HG03457 (cell line): ENCODE measurements at regions not wholly inside any gene's neighbourhood (a gene's known extent, or its start where the extent isn't known, plus 50 kb on each side); places are given as distances from the start of the nearest gene placed in this dataset.

ENCODE experiments used
- ATAC-seq: cut with Tn5 transposase; IDR thresholded peaks from one replicate; pipeline ENCODE4 v1.9.1; 2021; ENCODE audit warnings: moderate number of reproducible peaks; ENCODE audit not compliant: unreplicated experiment

DNA sequence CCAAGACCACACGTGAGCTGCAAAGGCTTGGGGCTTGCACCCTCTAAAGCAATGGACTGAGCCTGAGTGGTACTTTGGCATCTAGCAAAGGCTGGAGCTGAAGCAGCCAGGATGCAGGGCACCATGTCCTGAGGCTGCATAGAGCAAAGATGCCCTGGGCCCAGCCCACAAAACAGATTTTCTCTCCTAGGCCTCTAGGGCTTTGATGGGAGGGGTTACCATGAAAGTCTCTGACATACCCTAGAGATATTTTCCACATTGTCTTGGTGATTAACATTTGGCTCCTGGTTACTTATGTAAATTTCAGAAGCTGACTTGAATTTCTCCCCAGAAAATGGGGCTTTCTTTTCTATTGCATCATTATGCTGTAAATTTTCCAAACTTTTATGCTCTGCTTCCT lies 438.3 kb downstream of the SLC16A7 start:
- ATAC-seq = no peak

DNA sequence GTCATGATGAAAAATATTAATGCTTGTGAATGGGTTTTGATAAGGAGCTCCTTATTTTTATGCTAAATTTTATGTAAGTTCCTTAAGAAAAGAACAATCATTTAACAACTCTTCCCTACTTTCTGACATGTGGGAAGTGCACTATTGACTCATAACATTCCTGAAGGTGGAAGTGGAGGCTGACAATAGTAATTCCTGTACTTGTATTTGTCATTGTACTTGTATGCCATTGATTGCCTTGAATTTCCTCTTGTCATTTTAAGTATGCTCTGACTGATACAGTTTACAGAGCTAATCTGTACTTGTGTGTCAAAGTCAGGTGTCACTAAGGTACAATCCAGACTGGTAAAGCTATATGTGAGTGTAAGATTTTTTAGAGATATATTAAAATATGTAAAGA lies 440.0 kb downstream of the SLC16A7 start:
- ATAC-seq = no peak

DNA sequence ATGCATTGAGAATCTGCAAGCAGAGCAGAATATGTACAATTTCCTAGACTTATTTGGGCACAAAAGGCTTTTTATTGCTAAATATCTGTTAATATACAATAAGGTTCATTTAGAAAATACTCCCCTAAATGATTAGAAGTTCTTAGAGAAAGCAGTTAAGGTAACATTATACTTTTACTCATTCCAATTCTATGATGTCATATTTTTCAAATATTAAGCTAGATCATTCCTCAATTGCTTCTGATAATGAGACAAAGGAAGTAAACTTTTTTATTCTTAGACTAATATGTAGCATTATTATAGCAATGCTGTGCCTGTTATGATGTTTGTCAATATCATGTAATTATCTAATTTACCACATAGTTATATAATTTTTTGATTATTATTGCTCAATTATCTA lies 447.0 kb downstream of the SLC16A7 start:
- no peak for ATAC-seq

DNA sequence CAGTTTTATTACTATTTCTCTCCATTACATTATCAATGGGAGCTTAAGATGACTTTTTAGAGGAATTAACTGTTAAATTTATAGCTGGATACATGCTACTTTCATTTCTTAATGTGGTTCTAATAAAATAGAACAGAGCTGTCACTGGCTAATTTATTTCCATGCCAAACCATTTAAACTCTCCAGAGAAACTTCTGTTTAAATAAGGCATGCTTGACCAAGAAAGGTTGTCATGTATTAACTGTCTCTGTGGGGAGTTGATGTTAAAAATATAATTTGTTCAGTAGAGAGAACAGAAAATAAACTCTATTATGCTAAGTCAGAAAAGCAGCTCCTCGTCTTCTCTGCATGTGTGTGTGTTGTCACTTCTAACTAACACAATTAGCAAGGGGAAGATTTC lies 447.4 kb downstream of the SLC16A7 start:
- ATAC-seq = no peak

DNA sequence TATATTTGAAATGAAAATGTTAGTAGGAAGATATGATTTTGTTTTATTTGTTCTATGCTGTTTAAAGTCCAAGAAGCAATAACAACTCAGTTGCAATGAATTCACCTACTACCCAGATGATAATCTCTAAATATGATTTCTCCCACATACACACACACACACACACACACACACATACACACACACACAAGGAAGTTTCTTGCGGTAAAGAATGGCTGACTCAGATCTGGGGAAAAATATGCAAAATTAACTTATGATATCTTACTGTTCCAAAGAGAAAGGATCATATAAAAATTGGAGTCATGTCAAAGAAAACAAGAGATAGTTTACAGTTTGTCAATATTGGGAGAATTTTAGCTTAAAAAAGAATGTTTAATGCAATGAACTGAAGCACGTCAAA lies 456.7 kb downstream of the SLC16A7 start:
- no peak for ATAC-seq

DNA sequence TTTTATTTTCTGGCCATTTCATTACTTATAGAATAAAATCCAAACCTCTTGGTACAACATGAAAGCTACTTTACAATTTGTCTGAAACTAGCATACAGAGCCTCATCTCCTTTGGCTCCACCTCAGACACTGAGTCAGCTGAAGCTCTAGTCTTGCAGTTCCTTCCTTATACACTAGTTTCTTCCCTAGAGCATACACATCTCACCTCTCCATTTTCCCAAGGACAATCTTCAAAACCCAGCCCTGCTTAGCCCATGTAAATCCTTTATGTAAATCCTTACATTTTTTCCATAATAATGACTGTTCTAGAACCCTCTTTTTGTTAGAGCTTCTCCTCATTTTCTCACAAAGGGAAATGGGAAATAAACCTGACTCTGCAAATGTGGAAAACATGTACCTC lies 463.4 kb downstream of the SLC16A7 start:
- ATAC-seq = no peak

DNA sequence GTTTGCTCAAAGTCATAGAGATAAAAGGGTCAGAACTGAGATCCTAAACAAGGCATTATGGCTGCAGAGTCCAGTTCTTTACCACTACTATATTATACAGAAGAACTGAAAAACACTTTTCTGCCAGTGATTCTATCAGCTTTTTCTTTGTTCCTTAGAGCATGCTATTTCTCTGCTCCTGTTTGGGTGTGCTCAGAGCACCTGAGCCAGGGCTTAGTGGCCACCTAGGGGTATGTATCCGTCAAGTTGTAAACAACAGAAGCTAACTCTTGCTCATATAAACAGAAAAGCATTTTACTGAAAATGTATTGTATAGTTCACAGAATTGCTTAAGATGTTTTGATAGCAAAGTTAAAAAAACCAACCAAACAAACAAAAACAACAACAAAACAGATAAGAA lies 470.8 kb downstream of the SLC16A7 start:
- no peak for ATAC-seq

DNA sequence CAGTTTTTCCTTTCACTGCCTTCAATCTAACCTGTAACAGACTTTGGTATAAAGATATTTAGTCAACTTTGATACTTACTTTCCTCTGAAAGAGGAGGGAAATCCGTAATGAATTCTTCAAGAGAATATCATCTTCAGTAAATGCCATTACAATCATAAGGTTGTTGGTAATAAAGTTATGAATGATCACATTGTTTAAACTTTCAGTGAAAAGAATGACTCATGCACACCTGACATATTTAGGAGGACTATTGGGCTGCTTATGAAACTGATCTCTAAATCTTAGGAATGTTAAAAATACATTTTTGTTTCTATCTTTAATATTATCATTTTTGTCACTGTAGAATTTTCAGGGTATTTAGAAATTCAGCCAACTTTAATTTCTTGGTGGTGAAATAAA lies 474.7 kb downstream of the SLC16A7 start:
- ATAC-seq = no peak

DNA sequence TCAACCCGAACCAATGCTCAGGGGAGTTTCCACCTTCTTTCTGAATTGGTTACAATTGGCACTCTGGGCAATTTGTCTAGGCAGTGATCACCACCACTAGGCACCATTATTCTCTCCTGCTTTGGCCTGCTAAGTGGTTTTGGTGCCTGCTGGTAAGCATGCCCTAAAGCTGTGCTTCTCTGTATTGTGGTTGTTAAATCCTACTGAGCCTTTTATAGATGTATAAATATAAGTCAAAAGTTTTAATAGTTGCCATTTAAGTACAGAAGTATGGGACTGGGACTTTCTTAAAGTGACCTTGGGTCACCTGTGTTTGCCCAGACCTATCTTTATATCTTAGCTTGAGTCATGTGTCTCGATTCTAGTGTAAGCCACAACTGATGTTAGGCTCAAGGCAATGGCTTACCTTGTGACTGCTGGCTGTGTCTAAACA lies 475.9 kb downstream of the SLC16A7 start:
- no peak for ATAC-seq

DNA sequence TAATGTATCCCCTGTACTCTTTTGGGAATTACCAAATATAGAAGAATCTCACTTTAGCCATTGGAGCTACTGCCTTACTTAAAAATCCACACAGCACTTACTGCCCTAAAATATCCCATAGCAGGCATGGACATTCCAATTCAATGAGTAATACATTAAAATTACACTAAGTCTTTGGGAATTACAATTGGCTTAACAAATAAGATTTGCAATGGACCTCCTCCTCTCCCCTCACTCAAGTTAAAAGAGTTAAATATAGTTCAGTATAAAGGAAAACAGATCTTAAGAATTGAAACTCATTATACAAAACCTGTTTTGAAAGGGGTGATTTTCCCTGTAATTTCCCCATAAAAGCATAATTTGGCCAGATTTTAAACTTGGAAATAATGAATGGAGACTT lies 477.1 kb downstream of the SLC16A7 start:
- no peak for ATAC-seq

DNA sequence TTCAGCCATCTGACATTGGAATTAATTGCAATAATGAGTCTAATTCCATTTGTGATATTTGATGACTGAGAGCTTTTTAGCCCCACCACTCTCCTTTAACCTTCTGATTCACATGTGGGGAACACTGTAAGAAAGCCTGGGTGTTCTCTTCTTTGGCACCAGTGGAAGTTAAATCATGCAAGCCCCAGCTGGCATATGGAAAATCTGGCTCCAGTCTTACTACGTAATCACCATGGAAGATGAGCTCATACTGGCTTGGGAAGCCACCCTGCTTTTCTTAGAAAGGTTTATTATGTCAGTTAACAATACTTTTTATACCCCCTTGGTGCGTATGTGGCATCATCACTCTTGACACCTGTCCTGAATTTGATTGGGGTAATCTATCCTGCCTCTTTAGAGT lies 479.3 kb downstream of the SLC16A7 start:
- ATAC-seq = no peak

DNA sequence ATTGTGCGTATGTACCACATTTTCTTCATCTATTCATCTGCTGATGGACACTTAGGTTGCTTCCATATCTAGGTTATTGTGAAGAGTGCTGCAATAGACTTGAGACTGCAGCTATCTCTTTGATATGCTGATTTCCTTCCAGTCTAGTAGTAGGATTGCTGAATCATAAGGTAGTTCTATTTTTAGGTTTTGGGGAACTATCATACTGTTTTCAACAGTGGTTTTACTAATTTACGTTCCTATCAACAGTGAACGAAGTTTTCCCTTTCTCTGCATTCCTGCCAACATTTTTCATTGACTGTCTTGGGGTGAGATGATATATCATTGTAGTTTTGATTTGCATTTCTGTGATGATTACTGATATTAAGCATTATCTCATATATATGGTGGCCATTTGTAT lies 482.2 kb downstream of the SLC16A7 start:
- ATAC-seq = no peak

DNA sequence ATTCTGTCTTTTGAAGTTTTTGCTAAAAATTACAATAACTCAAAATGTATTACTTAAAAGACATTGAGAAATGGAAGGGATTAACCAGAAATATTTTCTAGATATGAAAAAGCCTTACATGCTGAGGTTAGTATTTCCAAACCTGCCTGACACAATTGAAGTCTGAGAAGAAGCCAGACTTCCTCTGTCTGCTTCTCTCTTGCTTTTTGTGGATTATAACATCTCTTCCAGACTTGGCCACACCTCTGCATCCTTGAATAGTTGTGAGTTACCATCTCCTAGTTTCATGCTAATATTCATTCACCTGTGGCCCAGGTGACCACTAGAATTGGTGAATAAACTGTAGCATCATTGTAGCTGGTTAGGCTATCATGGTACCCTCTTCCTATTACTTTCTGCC lies 497.6 kb downstream of the SLC16A7 start:
- no peak for ATAC-seq

DNA sequence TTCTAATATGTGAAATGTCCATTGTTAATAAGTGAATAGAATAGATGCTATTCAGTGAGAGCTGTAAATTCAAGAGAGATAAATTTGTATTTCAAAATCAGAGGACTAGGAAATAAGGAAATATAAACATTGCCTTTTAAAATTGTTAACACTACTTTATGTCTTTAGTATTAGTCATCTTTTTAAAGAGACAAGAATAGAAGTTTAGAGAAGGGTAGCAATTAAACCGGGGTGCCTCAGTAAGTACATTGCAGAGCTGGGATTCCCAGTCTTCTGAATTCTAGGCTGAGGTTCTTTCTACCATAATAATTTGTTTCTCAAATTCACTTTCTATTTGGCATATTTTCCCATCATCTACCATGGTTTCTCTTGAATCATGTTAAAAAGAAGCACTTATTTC lies 498.6 kb downstream of the SLC16A7 start:
- ATAC-seq = no peak

DNA sequence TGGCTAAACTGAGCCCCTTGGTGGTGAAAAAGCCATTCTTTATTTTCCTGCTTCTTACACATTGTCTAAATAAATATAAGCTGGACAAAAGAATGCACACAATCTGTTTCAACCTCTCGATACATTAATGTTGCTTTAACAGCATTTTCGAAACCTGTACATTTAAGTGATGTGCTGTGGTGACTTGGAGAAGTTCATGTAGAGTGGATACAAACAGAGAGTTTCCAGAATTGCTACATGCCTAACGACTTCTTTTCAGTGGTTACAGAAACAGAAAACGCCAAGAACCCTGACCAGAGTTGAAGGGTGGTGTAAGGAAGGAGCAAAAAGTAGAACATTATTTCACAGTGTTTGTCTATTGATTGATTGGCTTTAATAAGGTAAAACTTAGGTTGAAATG lies 500.9 kb downstream of the SLC16A7 start:
- no peak for ATAC-seq

DNA sequence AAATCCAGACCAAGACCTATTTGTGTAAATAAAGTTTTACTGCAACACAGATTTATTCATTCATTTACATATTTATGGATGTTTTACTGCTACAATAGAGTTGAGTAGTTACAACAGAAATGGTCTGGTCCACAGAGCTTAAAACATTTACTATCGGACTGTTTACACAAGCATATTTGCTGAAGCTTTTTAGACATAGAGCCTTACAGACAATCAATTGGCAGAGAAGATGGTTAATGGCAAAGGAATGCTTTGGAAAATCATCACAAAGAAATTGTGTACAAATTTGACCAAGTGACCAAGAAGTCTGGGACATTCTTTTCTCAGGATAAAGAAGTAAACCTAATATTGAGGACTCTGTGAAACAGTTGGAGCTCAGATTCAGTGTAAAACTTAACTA lies 504.3 kb downstream of the SLC16A7 start:
- ATAC-seq = no peak

DNA sequence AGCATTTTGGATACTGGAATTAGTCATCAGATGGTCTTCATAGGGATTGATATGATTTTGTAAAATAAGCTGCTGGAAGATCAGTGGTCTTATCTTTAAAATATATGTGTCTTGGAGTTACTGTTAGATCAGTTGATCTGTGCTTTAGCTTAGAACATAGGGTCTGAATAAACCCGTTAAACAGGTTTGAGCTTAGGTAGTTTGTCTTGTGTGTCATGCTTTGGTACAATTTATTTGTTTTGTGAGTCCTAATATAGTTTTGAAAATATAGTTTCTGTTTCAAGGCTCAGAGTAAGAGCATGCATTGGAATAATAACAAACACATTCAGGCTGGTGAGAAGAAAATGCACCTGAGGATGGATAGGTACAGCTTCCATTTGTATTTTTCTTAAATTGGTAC lies 505.0 kb downstream of the SLC16A7 start:
- no peak for ATAC-seq

DNA sequence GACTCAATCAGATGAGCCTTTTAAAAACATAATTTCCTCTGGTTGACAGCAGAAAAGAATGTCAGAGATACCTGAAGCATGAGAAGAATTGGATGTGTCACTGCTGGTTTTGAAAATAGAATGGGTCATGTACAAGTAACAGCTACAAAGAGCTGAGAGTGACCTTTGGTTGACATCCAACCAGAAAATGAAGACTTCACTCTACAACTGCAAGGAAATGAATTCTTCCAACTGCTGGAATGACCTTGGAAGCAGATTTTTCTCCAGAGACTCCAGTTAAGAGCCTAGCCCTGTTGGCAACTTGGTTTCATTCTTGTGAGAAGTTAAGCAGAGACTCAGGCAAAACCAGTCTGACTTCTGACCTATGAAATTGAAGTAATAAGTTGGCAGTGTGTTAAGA lies 505.9 kb downstream of the SLC16A7 start:
- ATAC-seq = no peak

DNA sequence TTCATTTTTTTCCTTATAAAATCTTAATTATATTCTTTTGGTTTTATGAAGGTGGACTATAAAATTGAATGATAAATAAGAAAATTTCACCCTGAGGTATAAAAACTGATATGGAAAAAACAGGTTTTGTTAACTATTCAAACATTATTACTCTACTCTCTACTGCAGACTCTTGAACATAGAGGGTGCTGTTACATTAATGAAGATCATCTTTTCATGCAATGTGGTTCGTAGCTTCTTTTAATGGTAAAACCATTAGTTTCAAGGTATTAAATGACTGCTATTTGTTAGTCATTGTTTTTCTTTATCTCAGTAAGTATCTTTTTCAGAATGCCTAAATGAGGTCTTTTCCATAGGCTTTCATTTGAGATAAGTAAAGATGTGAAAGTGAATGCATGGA lies 510.4 kb downstream of the SLC16A7 start:
- no peak for ATAC-seq

DNA sequence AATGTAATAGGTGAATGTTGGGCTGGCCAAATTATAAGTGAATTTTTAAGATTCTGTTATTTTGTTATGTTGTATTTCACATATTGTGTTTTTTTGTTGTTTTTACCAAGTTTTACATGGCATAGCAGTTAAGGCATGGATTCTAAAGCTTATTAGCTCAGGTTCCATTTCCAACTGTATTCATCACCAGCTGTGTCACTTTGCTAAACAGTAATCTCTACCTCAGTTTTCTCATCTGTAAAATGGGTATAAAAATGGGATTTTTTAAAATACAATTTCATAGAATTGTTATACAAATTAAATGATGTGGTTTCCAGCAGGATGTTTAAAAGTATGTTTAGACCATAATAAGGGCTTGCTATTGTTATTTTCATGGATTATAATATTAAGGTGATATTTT lies 512.2 kb downstream of the SLC16A7 start:
- no peak for ATAC-seq

DNA sequence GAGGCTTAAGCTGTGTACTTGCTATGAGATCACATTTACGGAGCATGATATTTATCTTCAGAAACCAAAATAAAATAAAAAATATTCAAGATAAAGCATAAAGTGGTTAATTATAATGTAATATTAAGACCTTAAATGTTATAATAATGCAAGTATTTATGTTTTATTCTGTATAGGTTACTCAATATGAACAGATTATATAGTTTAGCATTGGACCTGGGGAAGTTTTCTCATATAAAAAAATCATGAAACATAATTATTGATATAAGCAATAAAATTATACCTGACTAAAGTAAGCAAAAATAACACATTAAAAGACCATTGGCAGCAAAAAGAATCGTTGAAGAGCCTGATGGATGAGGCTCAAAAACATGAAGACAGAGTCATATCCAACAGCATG lies 516.2 kb downstream of the SLC16A7 start:
- ATAC-seq = no peak

DNA sequence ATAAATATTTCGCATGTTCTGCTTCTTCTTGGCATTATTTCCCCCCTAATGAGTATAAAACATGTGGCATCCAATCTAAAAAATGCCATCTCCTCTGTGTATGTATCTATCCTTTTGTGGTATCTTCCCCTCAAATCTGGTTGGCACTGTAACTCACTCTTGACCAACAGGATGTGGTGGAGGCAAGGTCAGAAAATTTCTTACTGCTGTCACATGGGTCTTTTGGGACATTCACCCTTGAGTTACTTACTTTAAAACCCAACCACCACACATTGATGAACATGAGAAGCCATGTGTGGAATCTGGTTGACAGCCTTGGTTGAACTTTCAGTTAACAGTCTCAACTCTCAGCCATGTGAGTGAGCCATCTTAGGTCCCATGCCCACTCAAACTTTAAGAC lies 516.9 kb downstream of the SLC16A7 start:
- no peak for ATAC-seq

DNA sequence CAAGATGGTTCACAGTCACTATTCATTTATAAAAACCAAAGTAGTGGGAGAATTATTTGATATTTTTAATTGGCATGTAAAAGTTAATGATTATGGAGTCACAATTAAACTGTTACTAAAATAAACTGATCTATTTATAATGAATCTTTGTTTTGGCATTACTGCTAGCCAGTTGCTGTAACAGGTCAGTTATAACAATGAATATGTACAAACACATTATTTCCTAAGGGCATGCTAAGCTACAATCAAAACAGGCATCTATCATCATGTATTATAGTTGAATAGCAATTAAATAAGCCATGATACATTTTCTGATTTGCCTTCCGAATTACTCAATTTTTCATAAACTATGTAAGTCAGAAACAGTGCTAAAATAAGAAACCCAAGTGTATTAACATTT lies 518.3 kb downstream of the SLC16A7 start:
- no peak for ATAC-seq

DNA sequence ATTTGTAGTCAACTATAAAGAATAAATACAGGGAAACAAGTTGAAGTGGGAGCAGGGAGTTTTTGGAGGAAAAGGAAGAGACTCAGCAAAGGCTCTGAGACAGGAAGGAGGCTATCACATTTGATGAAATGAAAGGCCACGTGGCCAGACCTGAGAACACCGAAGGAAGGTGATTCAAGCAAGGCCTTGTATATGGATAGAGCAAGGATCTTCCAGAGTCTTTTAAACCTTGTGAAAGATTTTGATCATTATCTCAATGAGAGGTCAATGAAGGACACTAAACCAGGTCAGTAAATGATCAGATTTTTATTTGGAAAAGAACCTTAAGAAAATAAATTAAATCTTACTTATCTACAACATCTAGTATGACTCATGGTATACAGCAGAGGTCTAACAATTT lies 523.5 kb downstream of the SLC16A7 start:
- no peak for ATAC-seq
